ENCODE measurements at regions not wholly inside any gene's neighbourhood (a gene's known extent, or its start where the extent isn't known, plus 50 kb on each side); places are given as distances from the start of the nearest gene placed in this dataset.
"Not testable (repeated sequence)": the region's sequence is repeated elsewhere in the genome, so short reads cannot be mapped to it uniquely, and the experiment has no call there.

DNA sequence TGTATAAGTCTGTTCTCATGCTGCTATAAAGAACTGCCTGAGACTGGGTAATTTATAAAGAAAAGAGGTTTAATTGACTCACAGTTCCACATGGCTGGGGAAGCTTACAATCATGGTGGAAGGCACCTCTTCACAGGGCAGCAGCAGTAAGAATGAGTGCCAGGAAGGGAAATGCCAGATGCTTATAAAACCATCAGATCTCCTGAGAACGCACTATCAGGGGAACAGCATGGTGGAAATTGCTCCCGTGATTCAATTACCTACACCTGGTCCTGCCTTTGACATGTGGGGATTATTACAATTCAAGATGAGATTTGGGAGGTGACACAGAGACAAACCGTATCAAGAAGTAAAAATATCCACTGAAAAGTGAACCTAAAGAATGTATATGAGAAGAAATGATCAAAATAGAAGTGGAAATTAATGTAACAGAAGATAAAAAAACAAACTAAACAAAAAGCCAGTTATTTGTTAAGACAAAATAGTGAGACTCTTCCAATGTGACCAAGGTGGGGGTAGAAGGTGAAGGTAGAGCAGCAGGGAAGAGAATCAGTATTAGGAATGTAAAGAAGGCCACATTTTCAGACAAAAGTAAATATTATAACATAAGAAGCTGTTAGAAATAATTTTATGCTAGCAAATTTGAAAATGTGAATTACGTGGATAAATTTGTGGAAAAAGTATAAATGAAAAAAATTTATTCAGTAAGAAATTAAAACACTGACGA is 372.9 kb downstream of the NKX6-1 start:
- DNase-seq (ENCODE audit: low read depth in 2 of 2) = no peak

DNA sequence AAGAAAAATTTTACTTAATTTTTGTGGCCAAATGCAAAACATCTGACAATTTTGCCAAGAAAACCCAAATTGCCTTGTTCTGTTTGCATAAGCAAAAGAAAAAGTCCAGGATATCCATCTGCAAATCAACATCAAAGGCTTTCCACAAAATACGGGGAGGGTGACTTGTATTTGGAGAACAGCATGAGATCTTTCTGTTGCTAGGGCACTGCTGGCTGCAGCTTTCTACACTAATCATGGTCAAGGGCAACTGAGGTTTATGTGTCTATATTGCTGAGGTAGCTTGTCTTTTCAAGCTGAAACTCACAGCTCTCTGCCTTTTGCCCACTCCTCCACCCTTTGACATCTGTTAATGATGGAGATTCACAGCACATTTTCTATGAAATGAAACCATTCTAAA is 389.1 kb downstream of the NKX6-1 start:
- DNase-seq (ENCODE audit: low read depth in 2 of 2) = no peak

DNA sequence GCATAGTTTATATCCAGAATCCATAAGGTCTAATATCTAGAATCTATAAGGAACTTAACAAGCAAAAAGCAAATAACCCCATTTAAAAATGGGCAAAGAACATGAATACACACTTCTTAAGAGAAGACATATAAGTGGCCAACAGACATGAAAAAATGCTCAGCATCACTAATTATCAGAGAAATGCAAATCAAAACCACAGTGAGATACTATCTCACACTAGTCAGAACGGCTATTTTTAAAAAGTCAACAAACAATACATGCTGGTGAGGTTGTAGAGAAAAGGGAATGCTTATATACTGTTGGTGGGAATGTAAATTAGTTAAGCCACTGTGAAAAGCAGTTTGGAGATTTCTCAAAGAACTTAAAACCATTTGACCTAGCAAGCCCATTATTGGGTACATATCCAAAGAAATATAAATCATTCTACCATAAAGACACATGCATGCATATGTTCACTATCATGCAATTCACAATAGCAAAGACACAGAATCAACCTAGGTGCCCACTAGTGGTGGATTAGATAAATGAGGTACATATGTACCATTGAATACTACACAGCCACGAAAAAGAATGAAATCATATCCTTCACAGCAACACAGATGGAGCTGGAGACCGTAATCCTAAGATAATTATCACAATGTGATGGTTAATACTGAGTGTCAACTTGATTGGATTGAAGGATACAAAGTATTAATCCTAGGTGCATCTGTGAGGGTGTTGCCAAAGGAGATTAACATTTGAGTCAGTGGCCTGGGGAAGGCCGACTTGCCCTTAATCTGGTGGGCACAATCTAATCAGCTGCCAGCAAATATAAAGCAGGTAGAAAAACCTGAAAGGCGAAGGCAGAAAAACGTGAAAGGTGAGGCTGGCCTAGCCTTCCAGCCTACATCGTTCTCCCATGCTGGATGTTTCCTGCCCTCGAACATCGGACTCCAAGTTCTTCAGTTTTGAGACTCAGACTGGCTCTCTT is 397.2 kb downstream of the NKX6-1 start:
- not testable (repeated sequence) for DNase-seq (ENCODE audit: low read depth in 2 of 2)

DNA sequence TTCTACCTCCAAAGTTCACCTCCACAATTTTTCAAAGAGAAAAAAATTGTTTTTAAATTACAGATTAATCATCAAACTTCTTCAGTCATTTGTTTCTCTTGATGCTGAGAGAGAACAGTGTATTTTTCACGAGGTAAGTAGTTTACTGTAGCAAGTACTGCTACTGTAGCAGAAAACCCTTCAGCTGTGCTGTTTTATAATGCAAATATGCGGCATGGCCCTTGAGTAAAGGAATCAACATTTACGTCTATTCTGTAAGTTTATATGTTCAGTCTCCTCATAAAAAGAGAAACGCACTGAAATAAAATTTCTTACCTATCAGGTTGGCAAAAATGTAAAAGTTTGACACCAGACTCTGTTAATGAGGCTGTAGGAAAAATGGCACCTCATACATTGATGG is 399.0 kb downstream of the NKX6-1 start:
- DNase-seq (ENCODE audit: low read depth in 2 of 2) = no peak

DNA sequence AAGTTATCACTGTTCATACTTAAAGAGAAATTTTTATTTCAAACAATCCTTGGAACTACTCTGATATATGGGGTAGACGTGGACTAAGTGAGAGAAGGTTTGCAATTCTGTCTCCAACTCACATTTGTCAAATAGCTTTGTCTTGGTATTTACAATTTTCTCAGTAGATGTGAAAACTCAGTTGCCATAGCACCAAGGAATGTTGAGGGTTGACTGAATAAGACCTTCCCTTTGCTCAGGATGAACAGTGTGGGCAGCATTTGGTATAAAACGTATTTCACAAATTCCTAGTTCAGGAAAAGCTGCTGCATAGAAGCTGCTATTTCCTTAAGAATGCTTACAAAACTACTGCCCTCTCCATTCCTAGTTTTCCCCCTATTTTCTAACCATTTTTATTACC is 399.5 kb downstream of the NKX6-1 start:
- DNase-seq (ENCODE audit: low read depth in 2 of 2) = no peak

DNA sequence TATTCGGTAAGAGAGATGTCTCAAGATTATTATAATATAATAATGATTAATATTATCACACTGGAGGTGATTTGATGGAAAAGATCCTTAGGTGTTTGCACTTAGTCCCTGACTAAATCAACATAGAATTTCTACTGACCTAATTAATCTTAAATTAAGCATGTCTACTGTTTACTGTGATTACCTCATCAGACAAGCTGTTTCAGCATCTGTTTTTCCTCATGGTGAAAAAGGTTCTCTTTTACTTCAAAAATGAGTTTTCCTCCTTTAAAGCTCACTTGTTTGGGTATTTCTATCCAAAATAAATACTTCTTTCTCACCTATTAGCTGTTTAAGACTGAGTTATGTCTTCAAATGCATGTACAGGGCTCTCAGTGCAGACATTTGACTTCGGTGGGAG is 407.8 kb downstream of the NKX6-1 start:
- DNase-seq (ENCODE audit: low read depth in 2 of 2) = no peak

DNA sequence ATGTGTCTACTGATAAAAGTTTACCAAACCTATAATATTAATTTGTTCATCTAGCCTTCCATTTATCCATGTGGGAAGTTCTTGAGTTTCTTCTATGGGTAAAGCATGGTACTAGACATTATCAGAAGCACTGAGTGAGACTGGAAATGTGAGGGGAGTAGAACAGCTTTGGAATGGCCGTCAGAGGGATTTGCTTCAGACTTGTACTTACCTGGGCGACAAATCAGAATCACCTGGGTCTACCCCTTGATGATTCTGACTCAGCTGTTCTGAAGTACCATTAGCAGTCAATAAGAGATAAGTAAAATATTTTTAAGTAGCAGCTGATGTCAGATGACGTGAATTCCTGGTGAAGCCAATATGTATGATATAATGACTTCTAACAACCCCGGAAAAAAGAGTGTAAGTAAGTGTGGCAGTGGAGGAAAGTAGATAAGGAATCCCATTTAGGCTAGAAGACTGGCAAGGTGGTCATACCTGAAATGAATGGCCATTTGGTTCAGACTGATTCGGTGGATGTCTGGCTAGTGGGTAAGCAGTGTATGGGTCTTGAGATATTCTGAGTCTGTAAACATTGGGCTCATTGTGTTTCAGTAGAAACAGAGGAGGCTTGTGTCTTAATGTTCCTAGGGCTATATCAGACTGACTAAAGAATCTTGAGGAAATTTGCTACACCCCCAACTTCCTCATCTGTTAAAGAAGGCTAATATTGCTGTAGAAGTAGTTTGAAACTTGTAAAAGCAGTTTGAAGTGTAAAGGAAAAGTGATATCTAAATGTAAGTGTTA is 409.2 kb downstream of the NKX6-1 start:
- no peak for DNase-seq (ENCODE audit: low read depth in 2 of 2)

DNA sequence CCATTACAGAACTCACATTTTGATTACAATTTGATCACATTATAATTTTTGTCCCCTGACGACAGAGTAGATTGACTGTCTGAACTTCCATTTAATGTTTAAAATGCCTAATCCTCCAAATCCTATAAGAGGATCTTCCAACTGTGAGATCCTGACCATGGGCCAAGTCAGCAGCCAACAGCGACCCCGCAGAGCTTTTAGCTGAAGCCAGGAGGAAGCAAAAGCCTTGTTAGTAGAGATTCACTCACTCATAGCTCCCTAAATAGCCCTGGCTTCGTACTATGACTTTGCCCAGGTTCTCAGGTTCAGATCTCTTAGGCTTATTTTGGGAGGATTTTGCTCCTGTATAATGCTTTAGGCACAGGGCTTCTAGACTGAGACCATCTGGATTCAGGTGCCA is 413.1 kb downstream of the NKX6-1 start:
- no peak for DNase-seq (ENCODE audit: low read depth in 2 of 2)

DNA sequence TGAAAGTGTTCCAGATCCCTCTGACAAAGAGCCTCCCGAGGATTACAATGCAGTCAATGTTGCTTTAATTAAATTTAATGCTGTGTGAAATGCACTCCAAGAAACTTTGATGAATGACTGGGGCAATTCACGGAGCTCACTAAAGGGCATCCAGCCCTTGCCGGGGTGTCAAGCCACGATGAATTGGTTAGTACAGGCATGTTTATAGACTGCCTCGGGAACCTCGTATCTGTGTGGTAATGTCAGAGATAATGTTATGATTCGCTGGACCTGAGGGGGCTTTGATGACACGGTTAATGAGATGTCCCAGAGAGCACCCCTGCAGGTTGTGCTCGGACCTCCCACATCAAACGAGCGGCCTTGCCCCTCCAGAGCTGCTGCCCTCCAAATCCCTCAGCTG is 428.8 kb downstream of the NKX6-1 start:
- no peak for DNase-seq (ENCODE audit: low read depth in 2 of 2)

DNA sequence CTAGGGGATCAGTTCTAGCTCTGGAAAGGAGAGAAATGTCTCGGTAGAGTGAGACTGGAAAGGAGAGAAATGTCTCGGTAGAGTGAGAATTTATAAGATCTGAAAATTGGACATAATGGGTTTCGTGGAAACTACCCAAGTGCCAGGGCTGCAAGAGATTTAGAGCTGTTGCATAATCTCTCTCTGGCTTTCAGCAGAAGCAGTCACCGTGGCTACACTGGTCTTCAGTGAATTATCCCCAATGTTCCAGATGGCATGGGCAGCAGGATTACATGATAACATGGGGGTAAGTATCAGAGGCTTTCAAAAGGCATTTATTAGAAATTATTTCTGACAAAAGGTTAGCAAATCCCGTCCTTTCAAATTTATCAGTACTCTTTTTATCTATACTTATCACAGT is 435.5 kb downstream of the NKX6-1 start:
- no peak for DNase-seq (ENCODE audit: low read depth in 2 of 2)

DNA sequence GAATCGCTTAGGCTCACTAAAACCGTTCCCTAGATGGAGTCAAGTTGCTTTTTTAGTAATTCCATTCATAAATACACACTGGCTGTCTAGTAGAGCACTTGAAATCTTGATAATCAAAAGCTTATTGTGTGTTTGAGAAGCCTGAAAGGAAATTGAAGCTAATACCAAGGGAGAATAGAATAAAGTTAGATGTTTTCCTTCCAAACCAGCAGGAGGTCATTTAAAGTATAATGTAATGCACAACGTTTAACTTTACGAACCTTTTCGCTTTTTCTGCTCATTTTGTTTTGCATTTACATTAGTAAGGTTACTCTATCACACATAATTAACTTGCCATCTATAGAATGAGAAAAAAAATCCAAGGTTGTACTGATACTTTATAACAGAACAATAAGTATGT is 440.9 kb downstream of the NKX6-1 start:
- DNase-seq (ENCODE audit: low read depth in 2 of 2) = no peak

DNA sequence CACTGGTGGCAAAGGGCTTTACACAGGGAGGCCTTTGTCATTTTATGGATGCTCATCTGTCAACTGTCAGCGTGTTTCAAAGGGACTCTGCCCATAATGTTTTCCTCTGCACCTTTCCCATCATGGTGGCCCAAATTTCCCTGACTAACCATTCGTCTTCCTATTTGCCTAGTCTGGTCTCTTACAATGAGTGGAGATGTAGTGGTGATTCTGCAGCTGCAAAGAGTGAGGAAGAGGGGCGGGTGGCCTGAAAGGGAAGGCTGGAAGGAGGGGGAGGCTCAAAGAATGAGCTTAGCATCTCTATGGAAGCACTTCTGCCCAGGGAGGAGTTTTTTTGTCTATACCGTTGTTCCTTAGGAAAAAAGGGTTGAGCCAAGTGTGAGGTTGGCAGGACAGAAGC is 447.5 kb downstream of the NKX6-1 start:
- DNase-seq (ENCODE audit: low read depth in 2 of 2) = no peak

DNA sequence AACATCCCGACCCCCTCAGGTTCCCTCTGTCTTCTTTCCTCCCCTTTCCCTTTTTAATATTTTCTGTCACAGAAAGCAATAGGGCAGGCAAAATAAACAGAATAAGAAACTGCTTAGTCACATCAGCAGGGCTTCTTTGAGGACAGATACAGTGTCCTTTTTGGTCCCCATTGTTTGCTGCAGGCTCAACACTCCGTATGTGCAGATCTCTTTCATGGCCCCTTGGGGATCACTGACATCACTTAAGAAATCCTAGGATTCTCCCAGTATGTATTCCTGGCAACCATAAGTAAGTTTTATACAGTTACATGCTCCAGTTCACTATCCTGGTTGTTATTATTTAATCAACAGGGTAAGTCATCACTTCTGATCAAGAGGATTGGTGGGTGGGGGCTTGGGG is 448.0 kb downstream of the NKX6-1 start:
- no peak for DNase-seq (ENCODE audit: low read depth in 2 of 2)

DNA sequence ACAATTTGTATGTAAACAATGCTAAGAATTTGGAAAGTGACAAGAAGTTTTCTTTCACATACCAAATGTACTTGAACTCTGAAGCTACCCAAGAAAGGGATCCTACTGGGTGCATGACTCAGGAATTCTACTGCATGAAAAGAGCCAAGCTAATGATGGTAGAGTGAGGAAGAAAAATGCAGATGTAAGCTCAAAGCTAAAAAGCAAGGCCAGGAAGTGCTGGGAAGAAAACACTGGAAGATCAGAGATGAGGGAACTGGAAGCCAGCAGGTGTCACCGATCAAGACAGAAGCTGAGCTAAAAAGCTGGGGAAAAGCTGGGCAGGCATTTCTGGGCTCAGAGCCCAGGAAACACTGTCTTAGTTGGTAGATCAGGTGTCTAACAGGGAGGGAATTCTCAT is 449.1 kb downstream of the NKX6-1 start:
- DNase-seq (ENCODE audit: low read depth in 2 of 2) = no peak

DNA sequence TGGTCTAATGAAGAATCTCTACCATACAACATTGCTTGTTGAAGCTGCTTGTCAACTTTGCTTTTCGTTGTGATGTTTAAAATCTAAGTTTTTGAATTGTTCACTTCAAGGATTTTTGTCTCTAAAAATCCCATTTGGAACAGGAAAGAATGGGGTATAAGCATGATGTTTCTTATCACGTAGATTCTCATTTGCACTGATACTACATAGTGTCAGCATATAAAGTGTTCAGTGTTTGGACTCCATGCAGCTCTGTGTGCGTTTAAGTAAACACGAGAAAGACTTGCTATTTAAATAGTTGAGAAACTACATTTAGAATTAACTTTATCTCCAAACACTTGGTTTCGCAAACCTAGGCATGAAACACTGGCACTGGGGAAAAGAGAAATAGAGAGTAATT is 452.5 kb downstream of the NKX6-1 start:
- DNase-seq (ENCODE audit: low read depth in 2 of 2) = no peak

DNA sequence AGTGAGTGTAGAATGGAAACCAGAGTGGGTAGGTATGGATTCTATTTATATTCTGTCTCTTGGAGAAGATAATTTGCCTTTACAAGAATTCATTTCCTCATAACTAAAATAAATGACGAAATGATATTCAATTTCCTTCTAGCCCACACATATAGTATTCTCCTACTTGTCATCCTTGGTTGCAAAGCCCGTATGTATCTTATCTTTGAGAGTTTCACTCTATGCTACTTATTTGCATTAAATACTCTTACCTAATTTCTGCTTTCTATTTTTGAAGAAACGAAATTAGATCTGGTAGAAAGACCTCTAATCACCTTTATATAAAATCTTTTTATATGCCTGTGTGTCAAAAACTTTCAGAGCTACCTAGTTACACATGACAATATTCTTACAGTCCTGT is 457.7 kb downstream of the NKX6-1 start:
- DNase-seq (ENCODE audit: low read depth in 2 of 2) = no peak

DNA sequence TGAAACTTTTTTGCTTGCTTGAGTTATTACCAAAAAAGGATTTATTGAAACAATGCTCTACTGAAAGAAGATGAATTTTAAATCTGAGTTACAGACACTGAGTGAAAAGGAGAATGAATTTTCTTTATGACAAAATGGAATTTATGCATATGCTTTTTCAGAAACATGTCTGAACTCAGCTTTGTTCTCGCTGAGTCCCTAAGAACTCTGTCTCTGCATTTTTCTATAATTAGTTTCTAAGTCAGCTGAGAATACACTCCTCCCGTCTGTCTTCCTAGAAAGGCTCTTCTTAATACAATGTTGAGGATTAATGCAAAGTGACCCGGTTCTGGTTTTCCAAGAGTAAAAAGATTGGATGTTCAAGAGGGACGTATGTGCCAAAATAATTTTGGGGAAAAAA is 463.5 kb downstream of the NKX6-1 start:
- DNase-seq (ENCODE audit: low read depth in 2 of 2) = no peak

DNA sequence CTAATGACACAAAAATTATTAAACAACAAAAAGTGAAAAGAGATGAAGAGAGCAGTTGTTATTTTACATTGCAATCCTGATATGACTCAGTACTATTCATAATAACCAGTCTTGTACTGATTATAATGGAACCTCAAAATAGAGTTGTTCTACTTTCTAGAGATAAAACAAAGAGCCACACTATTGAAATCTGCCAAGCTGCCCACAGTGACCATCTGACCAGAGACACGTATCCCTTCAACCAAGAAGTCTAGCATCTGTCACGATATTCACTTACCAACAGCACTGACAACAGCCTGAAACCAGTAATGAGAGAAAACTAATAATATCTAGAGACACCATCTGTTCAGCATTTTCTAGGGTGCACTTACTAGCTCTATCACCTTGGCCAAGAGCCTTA is 466.7 kb downstream of the NKX6-1 start:
- DNase-seq (ENCODE audit: low read depth in 2 of 2) = no peak

DNA sequence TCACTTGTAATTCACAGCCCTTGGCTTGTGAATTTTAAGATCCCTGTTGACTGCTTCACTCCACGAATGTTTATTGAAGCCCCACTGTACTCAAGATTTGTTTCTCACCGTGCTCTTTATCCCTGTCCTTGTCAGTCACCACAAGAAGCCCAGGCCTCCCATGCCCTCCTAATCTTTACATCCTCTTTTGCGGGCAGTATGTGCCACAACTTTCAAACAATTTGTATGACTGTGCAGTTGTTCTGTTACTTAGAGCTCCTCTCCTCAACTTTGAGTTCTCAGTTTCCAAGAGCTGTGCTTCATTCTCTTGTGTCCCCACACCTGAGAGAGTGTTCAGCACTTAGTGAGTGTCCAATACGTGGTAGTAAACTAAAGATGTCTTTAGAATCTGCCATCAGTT is 467.7 kb downstream of the NKX6-1 start:
- no peak for DNase-seq (ENCODE audit: low read depth in 2 of 2)

DNA sequence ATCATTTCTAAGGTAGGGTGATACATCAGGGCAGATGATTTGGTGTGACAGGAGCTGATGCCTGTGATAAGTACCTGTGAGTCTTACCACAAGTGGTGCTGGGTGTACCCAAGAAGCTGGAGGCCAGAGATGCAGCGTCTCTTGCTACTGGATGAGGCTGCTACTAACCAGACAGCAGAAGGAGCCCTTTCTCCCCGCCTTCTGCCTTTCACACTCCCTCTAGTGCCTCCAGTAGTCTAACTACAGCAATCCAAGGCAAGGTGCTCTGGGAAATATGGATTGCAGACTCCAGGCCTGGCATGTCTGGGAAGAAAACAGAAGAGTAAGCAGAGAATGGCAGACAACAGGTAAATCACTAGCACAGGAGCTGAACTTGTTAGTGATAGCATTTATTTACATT is 470.8 kb downstream of the NKX6-1 start:
- no peak for DNase-seq (ENCODE audit: low read depth in 2 of 2)

DNA sequence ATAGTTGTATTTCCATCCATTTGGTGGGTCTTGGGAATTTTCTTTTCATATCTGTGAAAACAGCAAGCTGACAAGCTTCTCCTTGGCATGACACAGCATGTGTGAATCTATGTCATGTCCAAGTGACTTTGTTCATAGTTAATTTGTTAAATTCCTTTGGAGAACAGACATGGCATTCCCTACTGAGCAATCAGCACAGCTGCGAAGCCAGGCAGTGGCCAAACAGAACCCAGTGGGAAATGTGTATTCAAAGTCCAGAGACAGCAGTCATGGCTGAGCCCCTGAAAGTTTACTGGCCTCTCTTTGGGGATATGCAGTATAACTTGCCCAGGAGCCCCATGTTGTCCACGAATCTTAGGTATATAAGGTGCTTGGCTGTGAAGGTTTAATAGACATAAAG is 474.7 kb downstream of the NKX6-1 start:
- DNase-seq (ENCODE audit: low read depth in 2 of 2) = no peak

DNA sequence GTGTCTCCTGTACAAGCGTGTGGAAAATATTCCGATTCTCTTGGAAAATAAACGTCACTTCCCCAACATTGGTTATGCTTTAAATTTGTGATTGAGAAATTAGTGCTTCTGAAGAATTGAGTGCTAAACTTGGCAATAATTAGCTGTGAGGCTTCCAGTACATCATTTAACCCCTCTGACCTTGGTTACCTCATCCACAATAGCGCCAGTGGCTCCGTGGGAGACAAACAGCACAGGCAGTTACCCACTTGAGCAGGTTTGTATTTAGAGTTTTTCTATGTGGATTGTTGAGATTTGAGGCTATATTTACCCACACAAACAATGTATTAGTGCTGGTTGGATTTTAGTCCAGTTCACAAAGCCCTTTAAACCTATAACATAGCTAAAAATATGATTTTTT is 476.5 kb downstream of the NKX6-1 start:
- no peak for DNase-seq (ENCODE audit: low read depth in 2 of 2)
